GM23248 (cell line): ENCODE measurements at regions not wholly inside any gene's neighbourhood (a gene's known extent, or its start where the extent isn't known, plus 50 kb on each side); places are given as distances from the start of the nearest gene placed in this dataset.

ENCODE experiments used
- EZH2 ChIP-seq: fragments of 200-600 bp; sonication (generic); IDR thresholded peaks from 2 replicates; pipeline ENCODE4 v1.6.1; 2018; ENCODE audit warnings: antibody characterized with exemption, mild to moderate bottlenecking; ENCODE audit not compliant: insufficient read depth, poor library complexity, severe bottlenecking
- EZH2phosphoT487 ChIP-seq: fragments of 200-600 bp; sonication (generic); IDR thresholded peaks from 2 replicates; pipeline ENCODE4 v1.6.1; 2018; ENCODE audit warnings: antibody characterized with exemption, moderate library complexity, mild to moderate bottlenecking, low read depth; ENCODE audit not compliant: insufficient read depth

DNA sequence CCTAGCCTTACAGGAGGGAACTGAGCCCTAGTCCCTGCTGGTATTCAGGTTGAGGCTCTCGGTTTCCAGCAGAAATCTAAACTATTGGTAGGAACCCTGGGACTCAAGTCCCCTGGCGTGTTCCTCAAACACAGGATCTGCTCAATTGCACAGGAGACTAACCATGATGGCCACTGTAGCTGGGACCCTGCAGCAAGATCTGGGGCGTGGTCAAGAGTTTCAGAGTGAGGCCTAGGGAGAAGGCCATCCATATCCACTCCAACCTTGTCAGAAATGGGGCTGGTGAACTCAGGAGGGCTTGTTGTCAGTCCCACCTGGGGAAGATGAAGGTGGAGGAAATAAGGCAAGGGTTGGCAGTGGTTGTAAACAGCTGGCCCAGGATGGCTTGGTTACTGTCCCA is 49.9 kb upstream of the PAX6 start:
- TF ChIP-seq EZH2: no peak
- no peak for TF ChIP-seq EZH2phosphoT487
